H9 (cell line): ENCODE measurements at regions not wholly inside any gene's neighbourhood (a gene's known extent, or its start where the extent isn't known, plus 50 kb on each side); places are given as distances from the start of the nearest gene placed in this dataset.

Experiments
- DNase-seq: peaks from one replicate; pipeline ENCODE4 v3.0.0-alpha.2; 2017
- H2AFZ ChIP-seq: one replicate; pipeline ENCODE4 v1.6.1; 2013; ENCODE audit warnings: mild to moderate bottlenecking, low read length, control low read depth, moderate library complexity
- H2AK5ac ChIP-seq: 2 replicates; pipeline ENCODE4 v1.6.1; 2013; ENCODE audit warnings: low read length, control low read depth, mixed read lengths; ENCODE audit not compliant: insufficient read length
- H2BK120ac ChIP-seq: one replicate; pipeline ENCODE4 v1.6.1; 2013; ENCODE audit warnings: low read depth, mild to moderate bottlenecking, low read length, control low read depth, inconsistent platforms; ENCODE audit not compliant: poor library complexity, severe bottlenecking
- H2BK12ac ChIP-seq: 2 replicates; pipeline ENCODE4 v1.6.1; 2013; ENCODE audit warnings: low read length, control low read depth, mixed read lengths, low read depth; ENCODE audit not compliant: insufficient read length
- H2BK15ac ChIP-seq: 2 replicates; pipeline ENCODE4 v1.6.1; 2013; ENCODE audit warnings: low read depth, low read length, control low read depth
- H2BK20ac ChIP-seq: one replicate; pipeline ENCODE4 v1.6.1; 2013; ENCODE audit warnings: low read depth, mild to moderate bottlenecking, low read length, control low read depth, inconsistent platforms; ENCODE audit not compliant: poor library complexity, severe bottlenecking
- H2BK5ac ChIP-seq: 2 replicates; pipeline ENCODE4 v1.6.1; 2013; ENCODE audit warnings: low read length, control low read depth, mixed read lengths; ENCODE audit not compliant: insufficient read length
- H3K14ac ChIP-seq: 2 replicates; pipeline ENCODE4 v1.6.1; 2013; ENCODE audit warnings: low read length, control low read depth; ENCODE audit not compliant: insufficient read depth
- H3K18ac ChIP-seq: 2 replicates; pipeline ENCODE4 v1.6.1; 2013; ENCODE audit warnings: low read depth, mild to moderate bottlenecking, mixed read lengths, low read length, control low read depth; ENCODE audit not compliant: insufficient read length
- H3K23ac ChIP-seq: 2 replicates; pipeline ENCODE4 v1.6.1; 2013; ENCODE audit warnings: low read length, control low read depth, mixed read lengths, low read depth; ENCODE audit not compliant: insufficient read length
- H3K23me2 ChIP-seq: 2 replicates; pipeline ENCODE4 v1.6.1; 2013; ENCODE audit warnings: low read depth, mild to moderate bottlenecking, mixed read lengths, low read length, control low read depth; ENCODE audit not compliant: insufficient read length, poor library complexity, severe bottlenecking
- H3K27ac ChIP-seq: 2 replicates; pipeline ENCODE4 v1.5.1; 2013; ENCODE audit warnings: low read length, control low read depth, mixed read lengths, low read depth; ENCODE audit not compliant: insufficient read length
- H3K27me3 ChIP-seq: 2 replicates; pipeline ENCODE4 v1.6.1; 2013; ENCODE audit warnings: low read length, control low read depth, inconsistent platforms; ENCODE audit not compliant: insufficient read depth
- H3K4ac ChIP-seq: 2 replicates; pipeline ENCODE4 v1.6.1; 2013; ENCODE audit warnings: low read depth, mild to moderate bottlenecking, control low read depth, inconsistent platforms, low read length, moderate library complexity
- H3K4me1 ChIP-seq: 2 replicates; pipeline ENCODE4 v1.6.1; 2013; ENCODE audit warnings: low read length, control low read depth, inconsistent platforms; ENCODE audit not compliant: insufficient read depth
- H3K4me2 ChIP-seq: 2 replicates; pipeline ENCODE4 v1.6.1; 2013; ENCODE audit warnings: low read length, control low read depth, mixed read lengths; ENCODE audit not compliant: insufficient read length, insufficient read depth
- H3K56ac ChIP-seq: 2 replicates; pipeline ENCODE4 v1.6.1; 2013; ENCODE audit warnings: low read depth, mild to moderate bottlenecking, mixed read lengths, low read length, control low read depth; ENCODE audit not compliant: insufficient read length
- H3K79me1 ChIP-seq: 2 replicates; pipeline ENCODE4 v1.6.1; 2013; ENCODE audit warnings: low read depth, mild to moderate bottlenecking, moderate library complexity, low read length, control low read depth, inconsistent platforms; ENCODE audit not compliant: insufficient read depth, poor library complexity, severe bottlenecking
- H3K79me2 ChIP-seq: 2 replicates; pipeline ENCODE4 v1.6.1; 2013; ENCODE audit warnings: low read length, control low read depth, inconsistent platforms; ENCODE audit not compliant: insufficient read depth
- H3K9ac ChIP-seq: 2 replicates; pipeline ENCODE4 v1.6.1; 2013; ENCODE audit warnings: low read length, control low read depth, mixed read lengths; ENCODE audit not compliant: insufficient read length; ENCODE audit errors: extremely low read depth
- H3K9me3 ChIP-seq: one replicate; pipeline ENCODE4 v1.6.1; 2013; ENCODE audit warnings: low read depth, low read length, inconsistent platforms; ENCODE audit not compliant: control insufficient read depth
- H3T11ph ChIP-seq: one replicate; pipeline ENCODE4 v1.6.1; 2013; ENCODE audit warnings: mild to moderate bottlenecking, low read length, control low read depth, inconsistent platforms
- H4K20me1 ChIP-seq: one replicate; pipeline ENCODE4 v1.6.1; 2013; ENCODE audit not compliant: control insufficient read depth, insufficient read length, insufficient read depth
- H4K5ac ChIP-seq: 2 replicates; pipeline ENCODE4 v1.6.1; 2013; ENCODE audit warnings: low read depth, mild to moderate bottlenecking, mixed read lengths, low read length, control low read depth; ENCODE audit not compliant: insufficient read length
- H4K8ac ChIP-seq: replicated peaks from 2 replicates; pipeline ENCODE4 v1.6.1; 2013; ENCODE audit warnings: low read length, control low read depth, mixed read lengths, low read depth; ENCODE audit not compliant: insufficient read length
- H4K91ac ChIP-seq: 2 replicates; pipeline ENCODE4 v1.6.1; 2013; ENCODE audit warnings: low read depth, mild to moderate bottlenecking, moderate library complexity, mixed read lengths, low read length, control low read depth; ENCODE audit not compliant: insufficient read length
- H3K27ac Mint-ChIP-seq, 3 experiments: 2 replicates in 2 of 3; 3 replicates in 1 of 3; pipeline ENCODE4 v1.8.0; 2020 to 2021; ENCODE audit warnings: mixed read lengths in 3 of 3, mild to moderate bottlenecking in 1 of 3, moderate library complexity in 1 of 3
- H3K27me3 Mint-ChIP-seq: 2 replicates; pipeline ENCODE4 v1.8.0; 2021; ENCODE audit warnings: low read depth, mild to moderate bottlenecking, moderate library complexity, mixed read lengths
- H3K36me3 Mint-ChIP-seq, 3 experiments: 2 replicates in 2 of 3; 3 replicates in 1 of 3; pipeline ENCODE4 v1.8.0; 2020 to 2021; ENCODE audit warnings: low read depth in 3 of 3, mixed read lengths in 3 of 3; ENCODE audit not compliant: insufficient read depth in 1 of 3
- H3K4me1 Mint-ChIP-seq, 2 experiments: 2 replicates each; pipeline ENCODE4 v1.8.0; 2020; ENCODE audit warnings: mixed read lengths in 2 of 2
- H3K4me3 Mint-ChIP-seq, 2 experiments: 2 replicates in 1 of 2; 3 replicates in 1 of 2; pipeline ENCODE4 v1.8.0; 2020 to 2021; ENCODE audit warnings: mild to moderate bottlenecking in 2 of 2, mixed read lengths in 2 of 2, moderate library complexity in 1 of 2
- H3K9me3 Mint-ChIP-seq, 2 experiments: 2 replicates in 1 of 2; 3 replicates in 1 of 2; pipeline ENCODE4 v1.8.0; 2020; ENCODE audit warnings: mild to moderate bottlenecking in 2 of 2, mixed read lengths in 2 of 2, moderate library complexity in 1 of 2
- WGBS: extraction: QIAGEN DNeasy Blood & Tissue Kit; methylation state at CpG from one replicate; pipeline ENCODE4 v1.1.7; 2013; ENCODE audit warnings: missing lambda C conversion rate, low lambda C conversion rate, mixed read lengths; ENCODE audit not compliant: insufficient read length; ENCODE audit errors: extremely low coverage; 5-methylcytosine and 5-hydroxymethylcytosine counted together
- TF ChIP-seq, protein P1 (sequence below): fragments of 200-600 bp; sonication (generic); conservative IDR thresholded peaks from 3 replicates; pipeline ENCODE4 v1.8.0; 2021; ENCODE audit warnings: antibody characterized with exemption, mild to moderate bottlenecking

DNA sequence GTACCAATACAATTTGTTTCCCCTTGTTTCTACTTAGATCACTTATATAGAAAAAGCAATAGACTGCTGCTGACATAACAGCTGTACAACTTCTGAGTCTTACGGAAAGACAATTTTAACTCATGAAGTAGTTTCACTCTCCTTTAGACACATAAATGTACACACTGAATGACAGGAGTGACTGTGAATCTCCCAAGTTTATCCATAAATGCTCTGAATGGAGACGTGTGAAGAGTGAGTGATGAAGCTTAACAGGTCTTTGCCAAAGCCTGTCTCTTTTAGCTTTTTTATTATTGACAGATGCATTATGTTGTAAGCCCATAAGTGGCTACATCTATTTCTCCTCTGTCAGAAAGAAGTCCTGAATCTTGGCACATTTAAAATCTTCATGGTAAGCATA lies 265.9 kb downstream of the TRIM36 start:
- no peak overlapping the region for H3K4me3 Mint-ChIP-seq
- no peaks in the 10 kb centered on the region for H3K4me1 Mint-ChIP-seq
- H3K79me1 ChIP-seq = no peaks in the 10 kb centered on the region
- no peak overlapping the region for H2BK5ac ChIP-seq
- TF ChIP-seq, protein P1, sequence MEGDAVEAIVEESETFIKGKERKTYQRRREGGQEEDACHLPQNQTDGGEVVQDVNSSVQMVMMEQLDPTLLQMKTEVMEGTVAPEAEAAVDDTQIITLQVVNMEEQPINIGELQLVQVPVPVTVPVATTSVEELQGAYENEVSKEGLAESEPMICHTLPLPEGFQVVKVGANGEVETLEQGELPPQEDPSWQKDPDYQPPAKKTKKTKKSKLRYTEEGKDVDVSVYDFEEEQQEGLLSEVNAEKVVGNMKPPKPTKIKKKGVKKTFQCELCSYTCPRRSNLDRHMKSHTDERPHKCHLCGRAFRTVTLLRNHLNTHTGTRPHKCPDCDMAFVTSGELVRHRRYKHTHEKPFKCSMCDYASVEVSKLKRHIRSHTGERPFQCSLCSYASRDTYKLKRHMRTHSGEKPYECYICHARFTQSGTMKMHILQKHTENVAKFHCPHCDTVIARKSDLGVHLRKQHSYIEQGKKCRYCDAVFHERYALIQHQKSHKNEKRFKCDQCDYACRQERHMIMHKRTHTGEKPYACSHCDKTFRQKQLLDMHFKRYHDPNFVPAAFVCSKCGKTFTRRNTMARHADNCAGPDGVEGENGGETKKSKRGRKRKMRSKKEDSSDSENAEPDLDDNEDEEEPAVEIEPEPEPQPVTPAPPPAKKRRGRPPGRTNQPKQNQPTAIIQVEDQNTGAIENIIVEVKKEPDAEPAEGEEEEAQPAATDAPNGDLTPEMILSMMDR = no peak
- no peak overlapping the region for H2BK15ac ChIP-seq
- no peak overlapping the region for H4K8ac ChIP-seq
- no peak overlapping the region for H2AK5ac ChIP-seq
- no peaks in the 10 kb centered on the region; the same call in 1 of the 2 replicates for H3K27me3 Mint-ChIP-seq
- no peak overlapping the region for H3K23ac ChIP-seq
- H3K9ac ChIP-seq = no peak overlapping the region
- H3K14ac ChIP-seq = no peak overlapping the region
- no peaks in the 10 kb centered on the region for H4K20me1 ChIP-seq
- no CpG with 5 or more reads among the region's 2 CpGs for WGBS
- H3K4ac ChIP-seq = no peak overlapping the region
- H2BK120ac ChIP-seq = no peak overlapping the region
- H3K79me2 ChIP-seq = no peaks in the 10 kb centered on the region
- H3K4me1 ChIP-seq = no peaks in the 10 kb centered on the region
- no peaks in the 10 kb centered on the region for H3K23me2 ChIP-seq
- H3K27me3 ChIP-seq = no peaks in the 10 kb centered on the region
- H3K9me3 Mint-ChIP-seq = peaks cover 18 to 30% of the 10 kb centered on the region in 2 experiments
- no peak for DNase-seq
- H3K36me3 Mint-ChIP-seq = peaks cover 3 to 18% (median 9%) of the 10 kb centered on the region in 3 experiments
- no peak overlapping the region for H2BK20ac ChIP-seq
- H3K27ac ChIP-seq = no peak overlapping the region
- no peak overlapping the region for H3T11ph ChIP-seq
- H3K56ac ChIP-seq = no peak overlapping the region
- no peak overlapping the region for H2AFZ ChIP-seq
- peaks cover 11% of the 10 kb centered on the region for H3K9me3 ChIP-seq
- no peak overlapping the region for H3K27ac Mint-ChIP-seq
- H4K91ac ChIP-seq = no peak overlapping the region
- no peak overlapping the region for H3K4me2 ChIP-seq
- H3K18ac ChIP-seq = no peak overlapping the region
- H4K5ac ChIP-seq = no peak overlapping the region
- H2BK12ac ChIP-seq = no peak overlapping the region
